GM23248 (cell line): ENCODE measurements at regions not wholly inside any gene's neighbourhood (a gene's known extent, or its start where the extent isn't known, plus 50 kb on each side); places are given as distances from the start of the nearest gene placed in this dataset. TPM values are rescaled to one million over a fixed set of nuclear protein-coding genes. Genes with fewer than 3 reads are reported as not detected.

Experiments
- DNase-seq: peaks from one replicate; pipeline ENCODE4 v3.0.0-alpha.2; 2015
- H2AFZ ChIP-seq: fragments of 200-600 bp; sonication (generic); 2 replicates; pipeline ENCODE4 v1.6.1; 2016; ENCODE audit warnings: antibody characterized with exemption
- H3F3A ChIP-seq: fragments of 200-600 bp; sonication (generic); 2 replicates; pipeline ENCODE4 v1.6.1; 2016; ENCODE audit warnings: mild to moderate bottlenecking, antibody characterized with exemption, mixed run types; ENCODE audit not compliant: insufficient read depth
- H3K27ac ChIP-seq: fragments of 200-600 bp; sonication (generic); 2 replicates; pipeline ENCODE4 v1.5.1; 2016; ENCODE audit warnings: mild to moderate bottlenecking
- H3K27me3 ChIP-seq: fragments of 200-600 bp; sonication (generic); replicated peaks from 2 replicates; pipeline ENCODE4 v1.6.1; 2016; ENCODE audit warnings: mild to moderate bottlenecking; ENCODE audit not compliant: insufficient read depth
- H3K36me3 ChIP-seq: fragments of 200-600 bp; sonication (generic); 2 replicates; pipeline ENCODE4 v1.6.1; 2016; ENCODE audit warnings: low read depth, mild to moderate bottlenecking
- H3K4me1 ChIP-seq: fragments of 200-600 bp; sonication (generic); 2 replicates; pipeline ENCODE4 v1.6.1; 2016; ENCODE audit warnings: mild to moderate bottlenecking; ENCODE audit not compliant: insufficient read depth
- H3K4me2 ChIP-seq: fragments of 200-600 bp; sonication (generic); one replicate; pipeline ENCODE4 v1.6.1; 2016; ENCODE audit warnings: mild to moderate bottlenecking; ENCODE audit not compliant: unreplicated experiment
- H3K4me3 ChIP-seq: fragments of 200-600 bp; sonication (generic); 2 replicates; pipeline ENCODE4 v1.5.1; 2016; ENCODE audit warnings: mild to moderate bottlenecking
- H3K79me2 ChIP-seq: fragments of 200-600 bp; sonication (generic); 2 replicates; pipeline ENCODE4 v1.6.1; 2016; ENCODE audit warnings: mild to moderate bottlenecking; ENCODE audit not compliant: insufficient read depth
- H3K9ac ChIP-seq: fragments of 200-600 bp; sonication (generic); 2 replicates; pipeline ENCODE4 v1.6.1; 2016; ENCODE audit warnings: mild to moderate bottlenecking
- H3K9me2 ChIP-seq: fragments of 200-600 bp; sonication (generic); 2 replicates; pipeline ENCODE4 v1.6.1; 2016; ENCODE audit warnings: mixed run types, mild to moderate bottlenecking, moderate library complexity; ENCODE audit not compliant: insufficient read depth
- H3K9me3 ChIP-seq: fragments of 200-600 bp; sonication (generic); one replicate; pipeline ENCODE4 v1.6.1; 2017; ENCODE audit warnings: low read depth
- H4K20me1 ChIP-seq: fragments of 200-600 bp; sonication (generic); 2 replicates; pipeline ENCODE4 v1.6.0; 2016; ENCODE audit not compliant: insufficient read depth
- EZH2 ChIP-seq: fragments of 200-600 bp; sonication (generic); IDR thresholded peaks from 2 replicates; pipeline ENCODE4 v1.6.1; 2018; ENCODE audit warnings: antibody characterized with exemption, mild to moderate bottlenecking; ENCODE audit not compliant: insufficient read depth, poor library complexity, severe bottlenecking
- EZH2phosphoT487 ChIP-seq: fragments of 200-600 bp; sonication (generic); IDR thresholded peaks from 2 replicates; pipeline ENCODE4 v1.6.1; 2018; ENCODE audit warnings: antibody characterized with exemption, moderate library complexity, mild to moderate bottlenecking, low read depth; ENCODE audit not compliant: insufficient read depth
- WGBS, 2 experiments: methylation state at CpG; one replicate each; pipeline ENCODE4 v1.1.6; 2015 to 2017; ENCODE audit warnings: low lambda C conversion rate in 2 of 2, low coverage in 1 of 2; ENCODE audit errors: missing lambda C conversion rate in 2 of 2; 5-methylcytosine and 5-hydroxymethylcytosine counted together
- in situ Hi-C: fragments of 300-500 bp; cut with MboI; formaldehyde crosslinking; loops from 2 replicates; pipeline ENCODE4 v1.15.0; 2020
- small RNA-seq: library from RNA; depleted of rRNA; stranded (forward); fragments of <200 nt; gene quantifications from one replicate; pipeline ENCODE3, GENCODE V24; 2014; ENCODE audit warnings: low read depth, low replicate concordance

DNA sequence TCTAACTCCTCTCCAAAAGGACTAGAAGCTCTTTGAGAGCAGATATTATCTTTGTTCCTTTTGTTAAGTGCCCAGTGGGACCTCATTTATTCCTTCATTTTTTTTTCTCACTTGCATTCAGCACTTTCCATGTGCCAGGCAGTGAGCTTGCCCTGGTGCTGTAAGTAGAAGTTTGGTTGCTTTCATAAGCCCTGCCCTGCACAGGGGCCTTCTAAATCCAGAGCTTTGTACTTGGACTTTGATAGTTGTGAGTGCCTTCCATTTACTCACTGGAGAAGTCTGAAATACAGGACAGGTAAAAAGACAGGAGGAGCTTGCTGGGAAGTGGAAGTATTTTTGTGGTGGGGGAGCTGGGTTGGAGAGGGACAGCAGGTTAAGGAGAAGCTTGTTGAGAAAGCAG is 56.7 kb upstream of the PTCSC3 start:
- DNase-seq, result no peak
- in situ Hi-C loops, result no loop called here
- no peaks in the 10 kb centered on the region for H3K36me3 ChIP-seq
- no peaks in the 10 kb centered on the region for H3F3A ChIP-seq
- no peak overlapping the region for H3K27ac ChIP-seq
- no peak overlapping the region for H3K9ac ChIP-seq
- no peaks in the 10 kb centered on the region for H4K20me1 ChIP-seq
- no peak overlapping the region for H2AFZ ChIP-seq
- no peaks in the 10 kb centered on the region for H3K79me2 ChIP-seq
- H3K4me1 ChIP-seq, result no peaks in the 10 kb centered on the region
- no peaks in the 10 kb centered on the region for H3K9me3 ChIP-seq
- TF ChIP-seq EZH2phosphoT487, result no peak
- H3K9me2 ChIP-seq, result no peaks in the 10 kb centered on the region
- no peak overlapping the region for H3K4me2 ChIP-seq
- peaks cover 10% of the 10 kb centered on the region for H3K27me3 ChIP-seq
- no peak overlapping the region for H3K4me3 ChIP-seq

DNA sequence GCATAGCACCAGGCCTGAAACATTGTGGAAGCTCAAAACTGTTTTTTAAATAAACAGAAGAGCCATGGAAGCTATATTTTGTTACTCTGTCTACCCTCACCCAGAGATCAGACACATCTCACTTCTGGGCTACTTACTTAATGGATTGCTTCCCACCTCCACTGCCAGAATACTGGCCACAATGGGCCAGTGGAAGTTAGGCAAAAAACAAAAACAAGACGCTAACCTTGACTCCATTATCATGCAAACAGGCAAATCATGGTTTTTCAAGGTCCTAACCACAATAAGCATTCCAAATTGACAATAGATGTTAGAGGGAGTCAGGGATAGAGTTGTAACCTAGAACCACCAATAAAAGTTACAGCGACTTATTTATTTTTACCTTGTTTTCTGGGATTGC is 52.7 kb upstream of the PTCSC3 start:
- H3K36me3 ChIP-seq, result no peaks in the 10 kb centered on the region
- WGBS, 2 experiments, result 10 to 14% methylated on average over 2 of the region's 2 CpGs
- no peak overlapping the region for H3K27ac ChIP-seq
- in situ Hi-C loops, result no loop called here
- no peaks in the 10 kb centered on the region for H4K20me1 ChIP-seq
- H3F3A ChIP-seq, result no peaks in the 10 kb centered on the region
- H3K9ac ChIP-seq, result no peak overlapping the region
- no peak overlapping the region for H3K4me2 ChIP-seq
- no peak for DNase-seq
- no peaks in the 10 kb centered on the region for H3K4me1 ChIP-seq
- TF ChIP-seq EZH2, result no peak
- TF ChIP-seq EZH2phosphoT487, result no peak
- no peaks in the 10 kb centered on the region for H3K79me2 ChIP-seq
- H3K9me3 ChIP-seq, result no peaks in the 10 kb centered on the region
- H3K27me3 ChIP-seq, result peaks cover 10% of the 10 kb centered on the region
- no peak overlapping the region for H2AFZ ChIP-seq
- H3K9me2 ChIP-seq, result 0 out of 2 replicates have a peak, but pooled peaks cover 2% of the 10 kb centered on the region
- H3K4me3 ChIP-seq, result no peak overlapping the region

DNA sequence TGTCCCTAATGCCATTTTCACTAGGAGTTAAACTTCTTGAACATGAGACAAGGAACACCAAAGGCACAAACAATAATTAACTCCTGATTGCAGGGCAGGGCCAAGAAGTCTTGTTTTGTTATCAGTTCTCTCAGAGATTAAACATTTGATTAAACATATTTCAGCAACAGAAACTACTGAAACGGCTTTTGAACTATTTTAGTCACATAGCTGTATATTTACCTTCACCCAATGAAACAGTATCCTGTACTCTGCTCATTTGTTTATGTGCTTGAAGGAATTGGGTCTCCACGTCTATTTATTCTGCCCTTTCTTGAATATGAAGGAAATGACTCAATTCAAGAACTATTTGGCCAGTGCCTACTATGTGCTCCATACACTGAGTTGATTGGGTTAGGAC is 51.3 kb upstream of the PTCSC3 start:
- Histone ChIP-seq H3K9ac (no peak overlapping the region), H3K9me2 (0 out of 2 replicates have a peak, but pooled peaks cover 2% of the 10 kb centered on the region), H3K27ac (no peak overlapping the region), H3K36me3 (no peaks in the 10 kb centered on the region), H3K79me2 (no peaks in the 10 kb centered on the region), H3K4me1 (no peaks in the 10 kb centered on the region), H3K9me3 (no peaks in the 10 kb centered on the region), H4K20me1 (no peaks in the 10 kb centered on the region), H3K4me3 (no peak overlapping the region), H3K27me3 (peaks cover 10% of the 10 kb centered on the region; the same call in 1 of the 2 replicates), H2AFZ (no peak overlapping the region), H3F3A (no peaks in the 10 kb centered on the region), H3K4me2 (no peak overlapping the region)
- TF ChIP-seq EZH2phosphoT487, result no peak
- TF ChIP-seq EZH2, result no peak
- in situ Hi-C loops, result no loop called here
- DNase-seq, result no peak
- whole genome bisulfite sequencing, 2 experiments, result 10 to 14% methylated on average over 2 of the region's 2 CpGs

DNA sequence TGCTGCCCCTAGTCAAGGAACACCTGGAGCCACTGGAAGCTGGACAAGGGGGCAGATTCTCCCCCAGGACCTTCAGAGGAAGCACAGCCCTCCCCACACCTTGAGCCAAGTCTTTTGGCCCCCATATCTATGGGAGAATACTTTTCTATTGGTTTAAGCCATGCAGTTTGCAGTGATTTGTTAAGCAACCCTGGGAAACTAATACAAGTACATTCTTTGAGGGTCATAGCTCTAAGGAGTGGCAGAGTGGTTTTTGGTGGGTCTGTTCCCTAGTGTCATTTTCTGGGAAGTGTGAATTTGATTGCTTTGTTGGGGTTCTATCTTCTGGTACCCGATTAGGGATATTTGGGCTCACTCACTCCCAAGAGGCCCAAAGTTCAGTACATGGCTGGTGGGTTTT is 50.8 kb upstream of the PTCSC3 start:
- Histone ChIP-seq H3K9me2 (0 out of 2 replicates have a peak, but pooled peaks cover 2% of the 10 kb centered on the region), H3F3A (no peaks in the 10 kb centered on the region), H3K4me1 (no peaks in the 10 kb centered on the region), H4K20me1 (no peaks in the 10 kb centered on the region), H3K27ac (no peak overlapping the region), H3K9me3 (no peaks in the 10 kb centered on the region), H3K27me3 (peaks cover 10% of the 10 kb centered on the region; the same call in 1 of the 2 replicates), H3K79me2 (no peaks in the 10 kb centered on the region), H3K36me3 (no peaks in the 10 kb centered on the region), H3K4me2 (no peak overlapping the region), H3K9ac (no peak overlapping the region), H2AFZ (no peak overlapping the region), H3K4me3 (no peak overlapping the region)
- TF ChIP-seq EZH2 (no peak), EZH2phosphoT487 (no peak)
- DNase-seq, result no peak
- WGBS, 2 experiments, result 60 to 77% methylated on average over 1 of the region's 1 CpG
- in situ Hi-C loops, result no loop called here

Small RNA genes lying in the stretch of these regions (small RNA-seq; reads per million reads assigned to genes)
- not detected for gene RN7SKP21
